ENCODE measurements at regions not wholly inside any gene's neighbourhood (a gene's known extent, or its start where the extent isn't known, plus 50 kb on each side); places are given as distances from the start of the nearest gene placed in this dataset.

DNA sequence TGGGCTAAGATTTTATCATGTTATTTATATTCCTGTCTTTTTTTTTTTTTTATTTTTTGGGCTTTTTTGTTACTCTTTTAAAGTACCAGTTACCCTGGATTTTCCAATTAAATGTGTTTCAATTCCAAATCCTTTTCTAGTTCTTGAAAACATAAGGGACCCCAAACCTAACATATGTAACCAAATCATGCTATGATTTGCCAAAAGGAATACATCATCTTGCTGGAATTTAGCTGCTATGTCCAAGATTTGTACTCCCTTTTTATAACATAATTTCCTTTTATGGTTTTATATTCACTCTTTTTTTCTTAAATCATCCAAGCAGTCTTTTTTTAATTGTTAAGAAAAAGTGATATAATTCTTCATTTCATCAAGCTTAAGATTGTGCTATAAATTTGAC is 60.9 kb upstream of the DSEL start:
- no peak overlapping the region for H3K4me2 ChIP-seq (ENCODE audit: low read length)
- no peaks in the 10 kb centered on the region for H3K79me2 ChIP-seq (ENCODE audit: control insufficient read depth, low read length)
- TF ChIP-seq, protein P1, sequence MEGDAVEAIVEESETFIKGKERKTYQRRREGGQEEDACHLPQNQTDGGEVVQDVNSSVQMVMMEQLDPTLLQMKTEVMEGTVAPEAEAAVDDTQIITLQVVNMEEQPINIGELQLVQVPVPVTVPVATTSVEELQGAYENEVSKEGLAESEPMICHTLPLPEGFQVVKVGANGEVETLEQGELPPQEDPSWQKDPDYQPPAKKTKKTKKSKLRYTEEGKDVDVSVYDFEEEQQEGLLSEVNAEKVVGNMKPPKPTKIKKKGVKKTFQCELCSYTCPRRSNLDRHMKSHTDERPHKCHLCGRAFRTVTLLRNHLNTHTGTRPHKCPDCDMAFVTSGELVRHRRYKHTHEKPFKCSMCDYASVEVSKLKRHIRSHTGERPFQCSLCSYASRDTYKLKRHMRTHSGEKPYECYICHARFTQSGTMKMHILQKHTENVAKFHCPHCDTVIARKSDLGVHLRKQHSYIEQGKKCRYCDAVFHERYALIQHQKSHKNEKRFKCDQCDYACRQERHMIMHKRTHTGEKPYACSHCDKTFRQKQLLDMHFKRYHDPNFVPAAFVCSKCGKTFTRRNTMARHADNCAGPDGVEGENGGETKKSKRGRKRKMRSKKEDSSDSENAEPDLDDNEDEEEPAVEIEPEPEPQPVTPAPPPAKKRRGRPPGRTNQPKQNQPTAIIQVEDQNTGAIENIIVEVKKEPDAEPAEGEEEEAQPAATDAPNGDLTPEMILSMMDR (IDR thresholded peaks at IDR 0.05; ENCODE audit: low read depth, low read length, poor library complexity, severe bottlenecking), result no peak
- no peak for TF ChIP-seq EZH2phosphoT487 (IDR thresholded peaks at IDR 0.05; ENCODE audit: borderline replicate concordance, low read length)
- H3K27me3 ChIP-seq (ENCODE audit: control insufficient read depth, low read length), result no peaks in the 10 kb centered on the region
- H3K36me3 ChIP-seq (ENCODE audit: control insufficient read depth, low read length), result no peaks in the 10 kb centered on the region
- H3K9me2 ChIP-seq (replicated peaks; ENCODE audit: control insufficient read depth, low read length), result no peaks in the 10 kb centered on the region
- H4K20me1 ChIP-seq (ENCODE audit: control insufficient read depth, insufficient read depth, low read depth, low read length), result no peaks in the 10 kb centered on the region
- no peaks in the 10 kb centered on the region; the same call in 1 of the 2 replicates for H3K4me1 ChIP-seq (ENCODE audit: control insufficient read depth, low read length)
- no peak overlapping the region for H3K4me3 ChIP-seq (ENCODE audit: low read length)
- H3K27ac ChIP-seq (ENCODE audit: low read depth, low read length), result no peak overlapping the region
- no peaks in the 10 kb centered on the region for H3K9me3 ChIP-seq (ENCODE audit: control insufficient read depth, insufficient read depth, low read length)
- no peaks in the 10 kb centered on the region for H3F3A ChIP-seq (ENCODE audit: control insufficient read depth, insufficient read depth)

DNA sequence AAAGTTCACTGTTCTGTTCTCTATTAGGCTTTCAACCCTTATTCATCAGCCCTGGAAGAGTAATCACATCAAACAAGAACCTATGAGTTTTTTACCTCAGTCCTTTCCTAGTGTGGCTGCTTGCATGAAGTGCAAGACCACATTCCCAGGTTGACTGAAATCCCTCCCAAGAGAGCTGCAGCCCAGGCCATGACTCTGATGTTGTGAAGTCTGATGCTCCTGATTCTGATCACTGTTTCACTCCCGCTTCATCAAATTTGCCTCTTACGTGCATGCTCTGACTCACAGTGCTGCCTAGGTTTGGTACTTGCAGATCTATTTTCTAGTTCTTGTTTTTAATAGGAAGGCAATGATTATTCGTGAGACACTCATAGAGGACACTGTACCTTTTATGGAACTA is 58.2 kb upstream of the DSEL start:
- H4K20me1 ChIP-seq (ENCODE audit: control insufficient read depth, insufficient read depth, low read depth, low read length), result no peaks in the 10 kb centered on the region
- no peak overlapping the region for H3K4me2 ChIP-seq (ENCODE audit: low read length)
- H3F3A ChIP-seq (ENCODE audit: control insufficient read depth, insufficient read depth), result no peaks in the 10 kb centered on the region
- no peak overlapping the region for H3K4me3 ChIP-seq (ENCODE audit: low read length)
- no peaks in the 10 kb centered on the region for H3K79me2 ChIP-seq (ENCODE audit: control insufficient read depth, low read length)
- no peaks in the 10 kb centered on the region for H3K36me3 ChIP-seq (ENCODE audit: control insufficient read depth, low read length)
- no peaks in the 10 kb centered on the region for H3K9me3 ChIP-seq (ENCODE audit: control insufficient read depth, insufficient read depth, low read length)
- TF ChIP-seq, protein P1 (IDR thresholded peaks at IDR 0.05; ENCODE audit: low read depth, low read length, poor library complexity, severe bottlenecking), result no peak
- no peak for TF ChIP-seq EZH2phosphoT487 (IDR thresholded peaks at IDR 0.05; ENCODE audit: borderline replicate concordance, low read length)
- H3K27ac ChIP-seq (ENCODE audit: low read depth, low read length), result no peak overlapping the region
- no peaks in the 10 kb centered on the region for H3K9me2 ChIP-seq (replicated peaks; ENCODE audit: control insufficient read depth, low read length)
- H3K4me1 ChIP-seq (ENCODE audit: control insufficient read depth, low read length), result no peaks in the 10 kb centered on the region; the same call in 1 of the 2 replicates
- H3K27me3 ChIP-seq (ENCODE audit: control insufficient read depth, low read length), result no peaks in the 10 kb centered on the region

DNA sequence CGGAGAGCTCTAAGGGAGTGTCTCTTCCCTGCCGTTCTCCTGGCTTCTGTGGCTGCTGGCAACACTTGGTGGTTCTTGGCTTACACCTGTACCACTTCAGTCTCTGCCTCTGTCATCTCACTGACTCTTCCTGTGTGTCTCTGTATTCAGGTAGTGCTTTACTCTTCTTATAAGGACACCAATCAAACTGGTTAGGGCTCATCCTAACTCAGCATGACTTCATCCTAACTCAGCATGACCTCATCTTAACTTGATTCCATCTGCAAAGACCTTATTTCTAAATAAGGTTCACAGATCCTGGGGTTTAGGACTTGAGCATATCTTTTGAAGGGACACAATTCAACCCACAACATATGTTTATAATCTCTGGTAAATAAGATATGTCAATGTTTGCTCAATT is 51.6 kb upstream of the DSEL start:
- H3K9me3 ChIP-seq (ENCODE audit: control insufficient read depth, insufficient read depth, low read length), result no peaks in the 10 kb centered on the region
- no peak overlapping the region for H3K27ac ChIP-seq (ENCODE audit: low read depth, low read length)
- H4K20me1 ChIP-seq (ENCODE audit: control insufficient read depth, insufficient read depth, low read depth, low read length), result no peaks in the 10 kb centered on the region
- H3K4me3 ChIP-seq (ENCODE audit: low read length), result no peak overlapping the region
- H3K79me2 ChIP-seq (ENCODE audit: control insufficient read depth, low read length), result no peaks in the 10 kb centered on the region
- H3F3A ChIP-seq (ENCODE audit: control insufficient read depth, insufficient read depth), result no peaks in the 10 kb centered on the region
- no peaks in the 10 kb centered on the region for H3K36me3 ChIP-seq (ENCODE audit: control insufficient read depth, low read length)
- no peaks in the 10 kb centered on the region for H3K27me3 ChIP-seq (ENCODE audit: control insufficient read depth, low read length)
- TF ChIP-seq EZH2phosphoT487 (IDR thresholded peaks at IDR 0.05; ENCODE audit: borderline replicate concordance, low read length), result no peak
- TF ChIP-seq, protein P1 (IDR thresholded peaks at IDR 0.05; ENCODE audit: low read depth, low read length, poor library complexity, severe bottlenecking), result no peak
- no peaks in the 10 kb centered on the region for H3K9me2 ChIP-seq (replicated peaks; ENCODE audit: control insufficient read depth, low read length)
- H3K4me1 ChIP-seq (ENCODE audit: control insufficient read depth, low read length), result no peaks in the 10 kb centered on the region
- no peak overlapping the region for H3K4me2 ChIP-seq (ENCODE audit: low read length)
